GM12878 (cell line): ENCODE measurements at regions not wholly inside any gene's neighbourhood (a gene's known extent, or its start where the extent isn't known, plus 50 kb on each side); places are given as distances from the start of the nearest gene placed in this dataset.
A peak's percentile ranks its signal among the peaks of the same experiment; 100 is the strongest.

Source experiments
- ATAC-seq: fragments of 200-7000 bp; cut with Tn5 transposase; 3 replicates; pipeline ENCODE4 v1.9.1; 2020; ENCODE audit warnings: mild to moderate bottlenecking, moderate library complexity
- BruUV-seq: library from RNA; stranded (reverse); fragments of 400-500 nt; replicated peaks from 2 replicates; lab custom pipeline; 2021; lab: Mats Ljungman, UMichigan
- CTCF ChIA-PET: fragments of 300-600 bp; sonication (Branson Sonifier 250); formaldehyde crosslinking; extraction: SDS; loops from one replicate; lab custom pipeline; 2021; ENCODE audit warnings: inconsistent platforms; lab: Yijun Ruan, JAX
- POLR2A ChIA-PET: fragments of 350-600 bp; formaldehyde crosslinking; extraction: SDS; loops from one replicate; lab custom pipeline; 2021; ENCODE audit warnings: inconsistent platforms; lab: Charles Lee
- RAD21 ChIA-PET: fragments of 300-600 bp; sonication (Branson Sonifier 250); formaldehyde crosslinking; loops from one replicate; lab custom pipeline; 2023; ENCODE audit warnings: antibody characterized with exemption; ENCODE audit not compliant: unreplicated experiment; lab: Charles Lee
- SMC1A ChIA-PET: fragments of 300-600 bp; sonication (Branson Sonifier 250); formaldehyde crosslinking; loops from one replicate; lab custom pipeline; 2023; ENCODE audit not compliant: unreplicated experiment, uncharacterized antibody; lab: Charles Lee
- DNase-seq: peaks from one replicate; pipeline ENCODE4 v3.0.0-alpha.2; 2011; ENCODE audit warnings: low read depth, low spot score
- FAIRE-seq: peaks from 3 replicates; lab custom pipeline; 2011; peaks lifted over from hg19 to GRCh38; lab: Jason Lieb, UNC
- H2AFZ ChIP-seq: 2 replicates; pipeline ENCODE4 v1.6.0; 2011; ENCODE audit warnings: low read depth, low read length, control low read depth; ENCODE audit not compliant: control insufficient read depth
- H3K27ac ChIP-seq: 2 replicates; pipeline ENCODE4 v1.5.1; 2011; ENCODE audit warnings: control low read depth; ENCODE audit not compliant: control insufficient read depth, insufficient read depth
- H3K27me3 ChIP-seq, 2 experiments: replicated peaks in 1 of 2; 2 replicates each; pipeline versions ENCODE4 v1.6.0 to v1.6.1; 2011; ENCODE audit warnings: low read length in 1 of 2; ENCODE audit not compliant: control insufficient read depth in 2 of 2, insufficient read depth in 2 of 2
- H3K36me3 ChIP-seq, 2 experiments: 2 replicates each; pipeline ENCODE4 v1.5.1; 2011; ENCODE audit warnings: low read length in 1 of 2; ENCODE audit not compliant: control insufficient read depth in 2 of 2, insufficient read depth in 2 of 2
- H3K4me1 ChIP-seq: 2 replicates; pipeline ENCODE4 v1.6.1; 2011; ENCODE audit warnings: mild to moderate bottlenecking, low read length, moderate library complexity, mixed read lengths; ENCODE audit not compliant: control insufficient read depth, insufficient read depth
- H3K4me2 ChIP-seq: 2 replicates; pipeline ENCODE4 v1.6.0; 2011; ENCODE audit warnings: control low read depth; ENCODE audit not compliant: control insufficient read depth, insufficient read depth
- H3K4me3 ChIP-seq: fragments of 200-600 bp; sonication (generic); 2 replicates; pipeline ENCODE4 v1.5.1; 2016
- H3K79me2 ChIP-seq: 2 replicates; pipeline ENCODE4 v1.6.0; 2011; ENCODE audit warnings: low read length; ENCODE audit not compliant: control insufficient read depth, insufficient read depth
- H3K9ac ChIP-seq: 2 replicates; pipeline ENCODE4 v1.8.0; 2011; ENCODE audit warnings: low read length, control low read depth, mixed read lengths; ENCODE audit not compliant: control insufficient read depth, insufficient read depth
- H3K9me3 ChIP-seq: replicated peaks from 3 replicates; pipeline ENCODE4 v1.5.1; 2011; ENCODE audit warnings: mild to moderate bottlenecking, low read length; ENCODE audit not compliant: control insufficient read depth, insufficient read depth
- H4K20me1 ChIP-seq: 2 replicates; pipeline ENCODE4 v1.6.0; 2011; ENCODE audit not compliant: control insufficient read depth, insufficient read depth
- ATF7 ChIP-seq: fragments of 450-650 bp; IDR thresholded peaks from 2 replicates; pipeline ENCODE4 v1.6.1; 2016; ENCODE audit warnings: low read depth, mild to moderate bottlenecking
- BHLHE40 ChIP-seq, 2 experiments: fragments of 450-650 bp in 1 of 2; IDR thresholded peaks; 2 replicates each; pipeline ENCODE4 v1.6.1; 2011 to 2017; ENCODE audit warnings: low read depth in 2 of 2, borderline replicate concordance in 1 of 2, improper control_type of control experiment in 1 of 2, low read length in 1 of 2, mild to moderate bottlenecking in 1 of 2
- IRF3 ChIP-seq: fragments of 450-650 bp; IDR thresholded peaks from 2 replicates; pipeline ENCODE4 v1.6.1; 2014; ENCODE audit warnings: mild to moderate bottlenecking
- MTA2 ChIP-seq: fragments of 450-650 bp; IDR thresholded peaks from 2 replicates; pipeline ENCODE4 v1.6.1; 2016; ENCODE audit warnings: low read depth, mild to moderate bottlenecking, moderate library complexity
- MYC ChIP-seq: IDR thresholded peaks from 2 replicates; pipeline ENCODE4 v1.6.1; 2011; ENCODE audit warnings: mild to moderate bottlenecking, low read length, moderate library complexity, inconsistent platforms; ENCODE audit not compliant: insufficient read depth, insufficient replicate concordance, insufficient read length, severe bottlenecking
- NR2F1 ChIP-seq: fragments of 450-650 bp; conservative IDR thresholded peaks from 2 replicates; pipeline ENCODE4 v1.6.1; 2017; ENCODE audit warnings: mild to moderate bottlenecking
- RAD21 ChIP-seq: IDR thresholded peaks from 2 replicates; pipeline ENCODE4 v1.6.1; 2011; ENCODE audit warnings: mild to moderate bottlenecking, low read depth, low read length, moderate library complexity; ENCODE audit not compliant: insufficient read depth
- WGBS: methylation state at CpG from one replicate; pipeline ENCODE4 v1.1.6; 2016; ENCODE audit warnings: low lambda C conversion rate; ENCODE audit not compliant: insufficient replicate concordance, insufficient coverage; ENCODE audit errors: missing lambda C conversion rate; 5-methylcytosine and 5-hydroxymethylcytosine counted together
- in situ Hi-C: fragments of 300-500 bp; cut with MboI; formaldehyde crosslinking; loops from 9 replicates; pipeline ENCODE4 v1.14.3; 2018; ENCODE audit warnings: mixed read lengths
- intact Hi-C: fragments of 100-400 bp; cut with micrococcal nuclease; formaldehyde crosslinking; loops from one replicate; pipeline ENCODE4 v1.14.2; 2022; ENCODE audit not compliant: unreplicated experiment

DNA sequence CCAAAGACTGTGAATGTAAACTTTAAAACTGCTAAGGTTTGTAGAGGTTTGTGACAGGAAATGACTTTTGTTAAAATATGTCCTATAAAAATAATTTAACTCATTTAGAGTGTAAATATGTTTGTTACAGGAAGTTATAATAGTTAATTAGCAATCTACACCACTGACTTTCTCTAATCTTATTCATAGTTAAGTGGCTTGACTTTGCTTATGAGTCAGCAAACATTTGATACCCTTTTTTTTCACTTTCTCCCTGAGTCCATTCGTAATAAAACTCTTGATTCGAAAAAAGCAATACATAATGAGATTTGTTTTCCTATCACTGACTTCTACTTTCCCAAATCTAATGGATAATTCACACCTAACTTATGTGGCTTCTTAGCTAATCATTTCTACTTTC is 317.7 kb upstream of the SEMA3C start:
- in situ Hi-C loops: no loop called here
- ChIA-PET RAD21 (no interaction called here), POLR2A (no interaction called here), CTCF (no interaction called here), SMC1A (no interaction called here)
- BruUV-seq: no TSS peak
- no peaks in the 10 kb centered on the region for H3K79me2 ChIP-seq
- no peak overlapping the region for H2AFZ ChIP-seq
- no peak overlapping the region for H3K27ac ChIP-seq
- DNase-seq: no peak
- no peaks in the 10 kb centered on the region for H3K27me3 ChIP-seq
- H3K9ac ChIP-seq: no peak overlapping the region
- no peak for ATAC-seq
- H3K4me1 ChIP-seq: no peaks in the 10 kb centered on the region
- H3K4me2 ChIP-seq: no peak overlapping the region
- FAIRE-seq: no peak
- no peaks in the 10 kb centered on the region for H3K36me3 ChIP-seq
- TF ChIP-seq MYC: no peak
- 0 out of 2 replicates have a peak, but pooled peaks have one; percentile 21 for TF ChIP-seq MTA2
- whole genome bisulfite sequencing: 0% methylated on average over 2 of the region's 2 CpGs
- no peaks in the 10 kb centered on the region for H4K20me1 ChIP-seq
- no peak overlapping the region for H3K4me3 ChIP-seq
- intact Hi-C loops: no loop called here
- H3K9me3 ChIP-seq: no peaks in the 10 kb centered on the region

DNA sequence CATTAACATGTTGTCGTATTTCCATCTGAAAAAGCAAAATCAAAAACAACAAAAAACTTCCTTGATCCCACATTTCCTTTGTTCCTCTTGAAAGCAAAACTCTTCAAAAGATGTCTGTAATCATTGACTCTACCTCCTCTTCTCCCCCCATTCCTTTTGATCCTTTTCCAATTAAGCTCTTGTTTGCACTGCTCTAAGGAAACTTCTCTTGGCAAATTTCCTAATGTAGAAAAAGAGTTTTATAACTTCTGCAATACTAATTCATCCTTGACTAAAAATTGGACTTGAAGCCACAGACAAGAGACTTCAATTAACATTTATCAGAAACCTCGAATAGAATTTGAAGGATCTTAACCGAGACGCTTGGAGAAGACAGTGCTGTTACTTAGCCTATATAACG is 317.1 kb upstream of the SEMA3C start:
- Histone ChIP-seq H3K4me1 (no peaks in the 10 kb centered on the region), H3K36me3 (no peaks in the 10 kb centered on the region), H4K20me1 (no peaks in the 10 kb centered on the region), H3K4me3 (no peak overlapping the region), H3K9ac (no peak overlapping the region), H3K27me3 (no peaks in the 10 kb centered on the region), H3K4me2 (no peak overlapping the region), H3K9me3 (no peaks in the 10 kb centered on the region), H2AFZ (no peak overlapping the region), H3K79me2 (no peaks in the 10 kb centered on the region), H3K27ac (no peak overlapping the region)
- no peak for FAIRE-seq
- no TSS peak for BruUV-seq
- ATAC-seq: no peak
- intact Hi-C loops: no loop called here
- ChIA-PET RAD21 (no interaction called here), POLR2A (no interaction called here), CTCF (no interaction called here), SMC1A (no interaction called here)
- TF ChIP-seq ATF7 (no peak), IRF3 (no peak), NR2F1 (no peak), RAD21 (no peak), BHLHE40 (IDR thresholded peaks at IDR 0.05; ENCODE audit: borderline replicate concordance in 1 of 2, low read depth in 2 of 2, low read length in 1 of 2) (no peak)
- DNase-seq: no peak
- WGBS: 38% methylated on average over 5 of the region's 5 CpGs
- in situ Hi-C loops: no loop called here
